BLaER1 treated with 17β-estradiol and CSF1 and Interleukin-3, amounts not matched to agents 10 nM and 100 nM (cell line): ENCODE measurements at regions not wholly inside any gene's neighbourhood (a gene's known extent, or its start where the extent isn't known, plus 50 kb on each side); places are given as distances from the start of the nearest gene placed in this dataset.

Experiments used
- H3K27ac ChIP-seq, 11 experiments: shearing (Covaris generic); formaldehyde crosslinking; 2 replicates each; pipeline ENCODE4 v1.8.1; 2022
- H3K27me3 ChIP-seq, 11 experiments: shearing (Covaris generic); formaldehyde crosslinking; 2 replicates each; pipeline ENCODE4 v1.8.1; 2022
- H3K36me3 ChIP-seq, 11 experiments: shearing (Covaris generic); formaldehyde crosslinking; 2 replicates each; pipeline ENCODE4 v1.8.1; 2022
- H3K4me1 ChIP-seq, 10 experiments: shearing (Covaris generic); formaldehyde crosslinking; 2 replicates each; pipeline ENCODE4 v1.8.1; 2022
- H3K4me2 ChIP-seq, 11 experiments: shearing (Covaris generic); formaldehyde crosslinking; 2 replicates each; pipeline ENCODE4 v1.8.1; 2022
- H3K4me3 ChIP-seq, 10 experiments: shearing (Covaris generic); formaldehyde crosslinking; 2 replicates each; pipeline ENCODE4 v1.8.1; 2022
- H3K9ac ChIP-seq, 11 experiments: shearing (Covaris generic); formaldehyde crosslinking; 2 replicates each; pipeline ENCODE4 v1.8.1; 2022
- H3K9me3 ChIP-seq, 11 experiments: shearing (Covaris generic); formaldehyde crosslinking; replicated peaks in 1 of 11; 2 replicates each; pipeline ENCODE4 v1.8.1; 2022
- H4K20me1 ChIP-seq, 11 experiments: shearing (Covaris generic); formaldehyde crosslinking; 2 replicates each; pipeline ENCODE4 v1.8.1; 2022
- Cebpa-rat ChIP-seq, 11 experiments: shearing (Covaris generic); IDR thresholded peaks; 2 replicates each; pipeline ENCODE4 v1.8.1; 2022

DNA sequence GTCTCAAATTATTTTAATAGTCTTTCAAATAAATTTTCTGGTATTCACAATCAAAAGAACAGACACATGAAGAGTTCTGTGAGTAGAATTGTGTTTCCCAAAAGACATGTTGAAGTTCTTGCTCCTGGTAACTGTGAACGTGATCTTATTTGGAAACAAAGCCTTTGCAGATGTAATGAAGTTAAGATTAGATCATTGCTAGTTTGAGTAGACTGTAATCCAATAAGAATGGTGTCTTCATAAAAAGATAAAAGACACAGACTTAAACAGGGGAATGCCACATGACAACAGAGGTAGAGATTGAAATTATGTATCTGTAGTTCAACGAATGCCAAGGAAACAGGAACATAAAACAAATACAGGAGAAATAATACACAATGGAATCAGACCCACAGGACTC lies 357.4 kb upstream of the CA10 start:
- Histone ChIP-seq H3K4me3 (no peak overlapping the region), H3K27me3 (no peaks in the 10 kb centered on the region), H4K20me1 (no peaks in the 10 kb centered on the region), H3K27ac (no peak overlapping the region), H3K4me1 (no peaks in the 10 kb centered on the region), H3K9me3 (peaks cover 0 to 5% (median 0%) of the 10 kb centered on the region in 11 experiments; a peak in 3 of 22 replicates), H3K4me2 (no peak overlapping the region), H3K36me3 (no peaks in the 10 kb centered on the region), H3K9ac (no peak overlapping the region)
- TF ChIP-seq Cebpa-rat (IDR thresholded peaks at IDR 0.05), result no peak

DNA sequence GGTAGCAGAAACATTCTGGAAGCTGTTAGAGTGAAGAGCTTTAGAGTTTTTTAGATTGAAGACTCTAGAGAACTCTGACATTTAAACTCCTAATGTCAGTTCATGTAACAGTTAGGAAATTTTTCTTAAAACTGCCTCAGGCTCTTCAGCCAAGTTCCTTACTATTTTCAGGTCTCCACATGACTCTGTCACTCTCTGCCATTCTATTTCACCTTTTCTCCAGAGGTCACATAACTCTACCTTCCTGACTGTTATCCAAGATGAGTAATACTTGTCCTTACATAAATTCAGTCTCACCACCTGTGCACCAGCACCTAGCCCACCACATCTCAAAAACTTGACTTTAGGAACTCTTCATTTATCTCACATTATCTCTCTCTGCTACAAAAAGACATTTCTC lies 347.1 kb upstream of the CA10 start:
- no peak overlapping the region for H3K4me2 ChIP-seq
- no peaks in the 10 kb centered on the region for H3K4me1 ChIP-seq
- no peak for TF ChIP-seq Cebpa-rat (IDR thresholded peaks at IDR 0.05)
- H4K20me1 ChIP-seq, result no peaks in the 10 kb centered on the region
- no peaks in the 10 kb centered on the region for H3K36me3 ChIP-seq
- H3K9me3 ChIP-seq, result no peaks in the 10 kb centered on the region
- H3K27me3 ChIP-seq, result no peaks in the 10 kb centered on the region
- no peak overlapping the region for H3K4me3 ChIP-seq
- H3K27ac ChIP-seq, result no peak overlapping the region
- no peak overlapping the region for H3K9ac ChIP-seq

DNA sequence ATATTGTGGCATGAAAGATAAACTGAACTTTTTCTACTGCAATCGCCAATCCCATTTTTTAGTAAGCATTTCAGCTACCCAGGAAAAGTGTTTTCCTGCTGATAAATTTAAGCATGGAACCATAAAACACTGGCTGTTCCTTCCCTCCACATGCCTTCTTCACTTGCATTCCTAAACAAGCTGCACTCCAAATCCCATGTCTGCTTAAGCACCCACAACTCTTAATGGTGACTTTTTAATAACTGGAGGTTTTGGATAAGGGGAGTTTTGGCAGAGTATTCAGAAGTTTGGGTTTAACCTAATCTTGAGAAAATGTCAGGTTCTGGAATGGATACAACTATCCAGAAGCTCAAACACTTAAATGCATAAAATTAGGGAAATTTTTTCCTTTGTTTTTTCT lies 345.6 kb upstream of the CA10 start:
- Histone ChIP-seq H3K4me1 (no peaks in the 10 kb centered on the region), H3K27me3 (no peaks in the 10 kb centered on the region), H4K20me1 (no peaks in the 10 kb centered on the region), H3K27ac (no peak overlapping the region), H3K36me3 (no peaks in the 10 kb centered on the region), H3K9me3 (no peaks in the 10 kb centered on the region), H3K4me3 (no peak overlapping the region), H3K9ac (no peak overlapping the region), H3K4me2 (no peak overlapping the region)
- no peak for TF ChIP-seq Cebpa-rat (IDR thresholded peaks at IDR 0.05)

DNA sequence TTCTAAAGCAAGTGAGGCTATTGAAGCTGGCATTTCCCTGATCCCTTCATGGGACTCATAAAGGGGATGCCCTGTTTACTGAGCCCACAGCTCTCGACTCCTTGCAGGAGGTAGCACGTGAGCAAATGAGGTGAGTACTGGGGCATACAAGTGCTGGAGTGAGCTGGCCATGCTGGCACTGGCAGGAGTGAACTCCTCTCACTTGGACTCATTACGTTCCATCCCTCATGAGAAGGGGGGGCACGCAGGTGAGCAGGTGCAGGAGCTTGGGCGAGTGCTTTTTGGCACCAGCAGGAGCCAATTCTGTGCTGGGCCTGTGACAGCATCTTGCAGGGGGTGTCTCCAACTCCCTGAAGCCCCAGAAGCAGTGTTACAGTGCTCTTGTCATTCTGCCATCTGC lies 337.1 kb upstream of the CA10 start:
- Histone ChIP-seq H3K4me1 (peaks cover 0 to 12% (median 0%) of the 10 kb centered on the region in 10 experiments; a peak in 7 of 20 replicates), H4K20me1 (no peaks in the 10 kb centered on the region), H3K4me2 (no peak overlapping the region), H3K9ac (no peak overlapping the region), H3K36me3 (no peaks in the 10 kb centered on the region), H3K27ac (no peak overlapping the region), H3K9me3 (no peaks in the 10 kb centered on the region), H3K27me3 (no peaks in the 10 kb centered on the region), H3K4me3 (no peak overlapping the region)
- no peak for TF ChIP-seq Cebpa-rat (IDR thresholded peaks at IDR 0.05)

DNA sequence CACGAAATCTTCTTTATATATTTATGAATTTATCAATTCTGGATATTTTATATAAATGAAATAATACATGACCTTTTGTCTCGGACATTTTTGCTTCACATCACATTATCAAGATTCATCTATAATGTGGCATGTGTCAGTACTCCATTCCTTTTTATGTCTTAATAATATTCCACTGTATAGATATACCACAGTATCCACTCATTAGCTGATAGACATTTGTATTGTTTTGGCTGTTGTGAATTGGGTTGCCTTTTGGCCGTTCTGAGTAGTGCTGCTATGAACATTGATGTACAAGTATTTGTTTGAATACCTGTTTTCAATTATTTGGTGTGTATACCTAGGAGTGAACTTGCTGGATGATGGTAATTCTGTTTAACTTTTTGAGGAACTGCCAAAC lies 323.8 kb upstream of the CA10 start:
- TF ChIP-seq Cebpa-rat (IDR thresholded peaks at IDR 0.05), result no peak
- H3K9me3 ChIP-seq, result peaks cover 0 to 9% (median 0%) of the 10 kb centered on the region in 11 experiments; a peak in 3 of 22 replicates
- no peaks in the 10 kb centered on the region for H3K36me3 ChIP-seq
- peaks cover 0 to 8% (median 0%) of the 10 kb centered on the region in 10 experiments; a peak in 2 of 20 replicates for H3K4me1 ChIP-seq
- H3K27me3 ChIP-seq, result no peaks in the 10 kb centered on the region
- no peak overlapping the region for H3K9ac ChIP-seq
- no peaks in the 10 kb centered on the region for H4K20me1 ChIP-seq
- no peak overlapping the region for H3K4me3 ChIP-seq
- H3K27ac ChIP-seq, result no peak overlapping the region
- H3K4me2 ChIP-seq, result no peak overlapping the region

DNA sequence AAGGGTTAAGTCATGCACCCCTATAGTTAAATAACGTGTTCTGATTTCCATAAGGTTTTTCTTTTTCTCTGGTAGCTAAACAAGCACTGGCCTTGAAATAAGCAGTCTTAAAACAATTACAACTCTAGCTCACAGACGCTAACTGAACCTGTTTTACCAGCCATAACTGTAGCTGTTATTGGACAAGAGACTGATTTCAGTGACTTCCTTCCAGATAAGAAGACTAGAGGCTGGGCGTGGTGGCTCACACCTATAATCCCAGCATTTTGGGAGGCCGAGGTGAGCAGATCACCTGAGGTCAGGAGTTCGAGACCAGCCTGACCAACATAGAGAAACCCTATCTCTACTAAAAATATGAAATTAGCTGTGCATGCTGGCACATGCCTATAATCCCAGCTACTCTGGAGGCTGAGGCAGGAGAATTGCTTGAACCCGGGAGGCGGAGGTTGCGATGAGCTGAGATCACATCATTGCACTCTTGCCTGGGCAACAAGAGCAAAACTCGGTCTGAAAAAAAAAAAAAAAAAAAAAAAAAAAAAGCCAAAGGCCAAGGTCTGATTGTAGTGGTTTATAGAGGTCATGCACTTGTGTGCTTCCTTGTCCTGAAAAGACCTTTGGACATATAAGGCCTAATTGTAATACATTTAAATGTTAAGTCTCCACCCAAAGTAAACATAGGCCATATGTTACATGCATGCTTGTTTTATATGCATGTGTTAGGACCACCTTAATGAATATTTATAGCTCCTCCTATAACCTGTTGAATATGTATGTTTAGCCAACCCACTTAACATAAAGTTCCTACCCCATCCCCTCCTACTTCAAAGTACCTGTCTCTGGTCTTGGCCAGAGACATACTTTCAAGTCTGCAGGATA lies 319.5 kb upstream of the CA10 start:
- H3K4me2 ChIP-seq, result no peak overlapping the region

DNA sequence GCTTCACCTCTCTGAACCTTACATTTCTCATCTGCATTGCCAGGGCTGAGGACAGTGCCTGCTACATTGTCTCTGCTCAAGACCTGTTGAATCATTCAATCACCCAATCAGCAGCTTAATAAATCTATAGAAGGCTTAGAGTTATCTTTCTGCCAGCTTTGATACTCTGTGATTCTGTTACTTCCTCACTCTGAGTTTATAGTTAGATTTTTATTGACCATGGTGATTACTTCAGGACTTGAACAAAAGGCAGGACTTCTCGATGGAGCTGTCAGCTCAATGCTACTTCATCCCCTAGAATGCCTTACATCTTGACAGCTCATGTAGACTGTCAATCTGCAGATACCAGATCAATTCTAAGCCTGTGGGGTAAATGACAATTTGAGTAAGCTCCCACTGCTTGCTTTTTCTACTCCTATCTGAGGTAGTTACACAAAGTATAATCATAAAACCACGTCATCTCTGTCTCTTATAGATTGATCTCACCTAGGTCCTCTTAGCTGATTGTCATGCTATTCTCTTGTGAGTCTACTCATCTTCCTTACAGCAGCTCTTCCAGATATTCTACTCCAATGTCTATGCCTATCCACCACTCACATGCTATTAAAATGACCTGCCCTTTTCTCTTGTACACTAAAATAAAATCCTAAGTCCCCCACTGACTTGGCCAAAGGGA lies 318.3 kb upstream of the CA10 start:
- H3K9ac ChIP-seq, result no peak overlapping the region
- H3K36me3 ChIP-seq, result no peaks in the 10 kb centered on the region
- TF ChIP-seq Cebpa-rat (IDR thresholded peaks at IDR 0.05), result no peak

More for the DNA sequence above, 319.5 kb upstream of the CA10 start:
- Histone ChIP-seq H3K9me3 (peaks cover 0 to 5% (median 0%) of the 10 kb centered on the region in 11 experiments; a peak in 1 of 22 replicates), H4K20me1 (no peaks in the 10 kb centered on the region), H3K4me1 (no peaks in the 10 kb centered on the region), H3K27ac (no peak overlapping the region), H3K36me3 (no peaks in the 10 kb centered on the region), H3K27me3 (no peaks in the 10 kb centered on the region), H3K9ac (no peak overlapping the region), H3K4me3 (no peak overlapping the region)
- no peak for TF ChIP-seq Cebpa-rat (IDR thresholded peaks at IDR 0.05)

DNA sequence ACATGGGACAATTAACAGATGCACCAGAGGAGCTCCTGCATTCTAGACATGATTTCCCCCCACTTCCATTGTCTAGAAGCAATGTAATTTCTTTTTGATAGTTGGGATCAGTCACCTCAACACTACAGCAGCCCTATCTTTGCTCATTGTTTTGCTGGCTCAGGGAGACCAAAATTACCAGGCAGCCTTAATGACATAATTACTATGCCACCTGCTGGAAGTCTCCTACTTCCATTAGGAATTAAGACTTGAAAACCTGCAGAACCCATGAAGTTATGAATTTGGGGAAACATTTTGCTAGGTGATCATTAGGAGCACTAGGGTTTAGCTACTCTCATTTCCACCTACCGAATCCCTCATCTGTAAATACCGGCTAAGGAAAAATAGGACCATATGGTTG lies 312.0 kb upstream of the CA10 start:
- Histone ChIP-seq H3K9ac (no peak overlapping the region), H3K4me2 (no peak overlapping the region), H3K27ac (no peak overlapping the region), H3K36me3 (no peaks in the 10 kb centered on the region), H3K4me1 (no peaks in the 10 kb centered on the region), H3K27me3 (no peaks in the 10 kb centered on the region), H3K9me3 (peaks cover 2 to 10% (median 4%) of the 10 kb centered on the region in 11 experiments; a peak in 7 of 22 replicates), H3K4me3 (no peak overlapping the region), H4K20me1 (no peaks in the 10 kb centered on the region)
- no peak for TF ChIP-seq Cebpa-rat (IDR thresholded peaks at IDR 0.05)

More for the DNA sequence above, 318.3 kb upstream of the CA10 start:
- H3K9me3 ChIP-seq, result no peaks in the 10 kb centered on the region
- no peaks in the 10 kb centered on the region for H3K27me3 ChIP-seq
- H3K4me2 ChIP-seq, result no peak overlapping the region
- no peak overlapping the region for H3K4me3 ChIP-seq
- H4K20me1 ChIP-seq, result no peaks in the 10 kb centered on the region
- H3K27ac ChIP-seq, result no peak overlapping the region
- H3K4me1 ChIP-seq, result no peaks in the 10 kb centered on the region

DNA sequence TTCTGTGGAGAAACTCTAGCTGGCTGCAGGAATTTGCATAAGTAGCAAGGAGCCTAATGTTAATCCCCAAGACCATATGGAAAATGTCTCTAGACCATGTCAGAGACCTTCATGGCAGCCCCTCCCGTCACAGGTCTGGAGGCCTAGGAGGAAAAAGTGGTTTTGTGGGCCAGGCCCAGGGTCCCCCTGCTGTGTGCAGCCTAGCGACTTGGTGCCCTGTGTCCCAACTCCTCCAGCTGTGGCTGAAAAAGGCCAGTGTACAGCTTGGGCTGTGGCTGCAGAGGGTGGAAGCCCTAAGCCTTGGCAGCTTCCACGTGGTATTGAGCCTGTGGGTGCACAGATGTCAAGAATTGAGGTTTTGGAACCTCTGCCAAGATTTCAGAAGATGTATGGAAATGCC lies 306.9 kb upstream of the CA10 start:
- no peak for TF ChIP-seq Cebpa-rat (IDR thresholded peaks at IDR 0.05)
- Histone ChIP-seq H3K4me1 (no peaks in the 10 kb centered on the region), H4K20me1 (no peaks in the 10 kb centered on the region), H3K9ac (no peak overlapping the region), H3K36me3 (no peaks in the 10 kb centered on the region), H3K9me3 (peaks cover 4 to 16% (median 8%) of the 10 kb centered on the region in 11 experiments; a peak in 8 of 22 replicates), H3K4me3 (no peak overlapping the region), H3K27me3 (no peaks in the 10 kb centered on the region), H3K4me2 (no peak overlapping the region), H3K27ac (no peak overlapping the region)
